T-helper 1 cell treated with Interleukin-12 subunit alpha and Interleukin-12 subunit beta and Interleukin-4 antibody, amounts not matched to agents 30 ng/mL and 1 ng/mL, for 36 hours (primary cell): ENCODE measurements at regions not wholly inside any gene's neighbourhood (a gene's known extent, or its start where the extent isn't known, plus 50 kb on each side); places are given as distances from the start of the nearest gene placed in this dataset.

Experiments
- intact Hi-C: fragments of 100-400 bp; cut with micrococcal nuclease; formaldehyde crosslinking; loops from one replicate; pipeline ENCODE4 v1.15.1; 2024

- intact Hi-C loops = no loop called here
Observed at GRCh38 chr19:30082611-30083010, 140.6 kb downstream of the URI1 start.

GRCh38 chr19:30083125-30083681, 141.2 kb downstream of the URI1 start:
- intact Hi-C loops = no loop called here

- intact Hi-C loops = no loop called here
Observed at GRCh38 chr19:30083701-30084156, 141.7 kb downstream of the URI1 start.

- intact Hi-C loops = no loop called here
Observed at GRCh38 chr19:30084390-30084819, 142.4 kb downstream of the URI1 start.

- intact Hi-C loops = no loop called here
Observed at GRCh38 chr19:30085394-30085793, 143.4 kb downstream of the URI1 start.

- intact Hi-C loops = no loop called here
Observed at GRCh38 chr19:30086220-30086619, 144.2 kb downstream of the URI1 start.

GRCh38 chr19:30086916-30087315, 144.9 kb downstream of the URI1 start:
- intact Hi-C loops = no loop called here

- intact Hi-C loops = no loop called here
Observed at GRCh38 chr19:30087381-30088138, 145.5 kb downstream of the URI1 start.

- intact Hi-C loops = no loop called here
Observed at GRCh38 chr19:30088567-30088966, 146.5 kb downstream of the URI1 start.

GRCh38 chr19:30089086-30089665, 147.1 kb downstream of the URI1 start:
- intact Hi-C loops = no loop called here

GRCh38 chr19:30090476-30090875, 148.4 kb downstream of the URI1 start:
- intact Hi-C loops = no loop called here

- intact Hi-C loops = no loop called here
Observed at GRCh38 chr19:30090963-30091362, 148.9 kb downstream of the URI1 start.

- intact Hi-C loops = no loop called here
Observed at GRCh38 chr19:30091456-30091855, 149.4 kb downstream of the URI1 start.

- intact Hi-C loops = no loop called here
Observed at GRCh38 chr19:30091856-30092255, 149.8 kb downstream of the URI1 start.

GRCh38 chr19:30092721-30093569, 150.9 kb downstream of the URI1 start:
- intact Hi-C loops = no loop called here

- intact Hi-C loops = no loop called here
Observed at GRCh38 chr19:30093966-30094755, 152.1 kb downstream of the URI1 start.

- intact Hi-C loops = no loop called here
Observed at GRCh38 chr19:30094756-30095140, 152.7 kb downstream of the URI1 start.

- intact Hi-C loops = no loop called here
Observed at GRCh38 chr19:30095171-30095570, 153.1 kb downstream of the URI1 start.

- intact Hi-C loops = no loop called here
Observed at GRCh38 chr19:30096596-30097370, 154.7 kb downstream of the URI1 start.

GRCh38 chr19:30097746-30098280, 155.8 kb downstream of the URI1 start:
- intact Hi-C loops = no loop called here
